ENCODE measurements at regions not wholly inside any gene's neighbourhood (a gene's known extent, or its start where the extent isn't known, plus 50 kb on each side); places are given as distances from the start of the nearest gene placed in this dataset.

- no peak for DNase-seq (ENCODE audit: low read depth)
These were observed 58.2 kb upstream of the SMARCA2 start for GRCh38 chr9:1956958-1957357.

GRCh38 chr9:1957856-1958255, 57.3 kb upstream of the SMARCA2 start:
- no peak overlapping the region for H3K4me3 ChIP-seq (ENCODE audit: low read depth, low read length)
- TF ChIP-seq CTCF (IDR thresholded peaks at IDR 0.05; ENCODE audit: insufficient read depth, low read depth, low read length, missing control alignments), result no peak
- no peak for DNase-seq (ENCODE audit: low read depth)

More at GRCh38 chr9:1956958-1957357, 58.2 kb upstream of the SMARCA2 start:
- H3K4me3 ChIP-seq (ENCODE audit: low read depth, low read length), result no peak overlapping the region
- no peak for TF ChIP-seq CTCF (IDR thresholded peaks at IDR 0.05; ENCODE audit: insufficient read depth, low read depth, low read length, missing control alignments)

GRCh38 chr9:1959371-1959770, 55.8 kb upstream of the SMARCA2 start:
- TF ChIP-seq CTCF (IDR thresholded peaks at IDR 0.05; ENCODE audit: insufficient read depth, low read depth, low read length, missing control alignments), result no peak
- no peak for DNase-seq (ENCODE audit: low read depth)
- H3K4me3 ChIP-seq (ENCODE audit: low read depth, low read length), result no peak overlapping the region

GRCh38 chr9:1960342-1961042, 54.7 kb upstream of the SMARCA2 start:
- no peak for TF ChIP-seq CTCF (IDR thresholded peaks at IDR 0.05; ENCODE audit: insufficient read depth, low read depth, low read length, missing control alignments)
- no peak for DNase-seq (ENCODE audit: low read depth)
- H3K4me3 ChIP-seq (ENCODE audit: low read depth, low read length), result no peak overlapping the region

- TF ChIP-seq CTCF (IDR thresholded peaks at IDR 0.05; ENCODE audit: insufficient read depth, low read depth, low read length, missing control alignments), result no peak
These were observed 53.0 kb upstream of the SMARCA2 start for GRCh38 chr9:1962122-1962521.

GRCh38 chr9:1962588-1963106, 52.5 kb upstream of the SMARCA2 start:
- H3K4me3 ChIP-seq (ENCODE audit: low read depth, low read length), result no peak overlapping the region
- no peak for TF ChIP-seq CTCF (IDR thresholded peaks at IDR 0.05; ENCODE audit: insufficient read depth, low read depth, low read length, missing control alignments)
- no peak for DNase-seq (ENCODE audit: low read depth)

More at GRCh38 chr9:1962122-1962521, 53.0 kb upstream of the SMARCA2 start:
- no peak for DNase-seq (ENCODE audit: low read depth)
- H3K4me3 ChIP-seq (ENCODE audit: low read depth, low read length), result no peak overlapping the region

GRCh38 chr9:1964093-1964492, 51.1 kb upstream of the SMARCA2 start:
- no peak overlapping the region for H3K4me3 ChIP-seq (ENCODE audit: low read depth, low read length)
- DNase-seq (ENCODE audit: low read depth), result no peak
- no peak for TF ChIP-seq CTCF (IDR thresholded peaks at IDR 0.05; ENCODE audit: insufficient read depth, low read depth, low read length, missing control alignments)
